Iris pigment epithelial cell (primary cell): ENCODE measurements at regions not wholly inside any gene's neighbourhood (a gene's known extent, or its start where the extent isn't known, plus 50 kb on each side); places are given as distances from the start of the nearest gene placed in this dataset.
"Not testable (repeated sequence)": the region's sequence is repeated elsewhere in the genome, so short reads cannot be mapped to it uniquely, and the experiment has no call there.

Experiments
- DNase-seq: peaks from one replicate; pipeline ENCODE4 v3.0.0-alpha.2; 2011; ENCODE audit warnings: low read depth

- DNase-seq: no peak
These were observed 141.8 kb downstream of the SIM1 start for GRCh38 chr6:100322886-100323285.

GRCh38 chr6:100320686-100321085, 144.0 kb downstream of the SIM1 start:
- no peak for DNase-seq

GRCh38 chr6:100317031-100317430, 147.7 kb downstream of the SIM1 start:
- DNase-seq: no peak

- DNase-seq: no peak
These were observed 150.5 kb downstream of the SIM1 start for GRCh38 chr6:100314186-100314585.

GRCh38 chr6:100311707-100312251, 152.9 kb downstream of the SIM1 start:
- DNase-seq: peak; percentile 49

GRCh38 chr6:100309174-100309573, 155.5 kb downstream of the SIM1 start:
- no peak for DNase-seq

- DNase-seq: no peak
These were observed 157.2 kb downstream of the SIM1 start for GRCh38 chr6:100307561-100307960.

- DNase-seq: no peak
These were observed 159.4 kb downstream of the SIM1 start for GRCh38 chr6:100305209-100305869.

DNA sequence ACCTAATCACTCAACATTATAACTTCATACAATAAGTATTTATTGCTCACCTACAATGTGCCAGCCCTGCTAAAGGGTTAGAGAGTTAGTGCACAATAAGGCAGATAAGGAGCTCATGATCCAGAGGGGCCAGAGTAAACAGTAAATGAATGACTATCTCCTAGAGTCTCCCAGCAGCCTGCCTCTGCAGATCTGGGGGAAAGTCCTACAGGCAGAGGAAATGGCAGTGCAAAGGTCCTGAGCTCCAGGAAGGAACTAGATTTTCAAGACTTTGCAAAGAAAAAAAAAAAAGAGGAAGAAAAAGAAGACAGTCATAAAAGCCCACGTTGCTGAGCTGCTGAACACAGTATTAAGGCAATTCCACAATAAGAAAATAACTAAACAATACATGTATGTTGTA, 160.1 kb downstream of the SIM1 start:
- no peak for DNase-seq

DNA sequence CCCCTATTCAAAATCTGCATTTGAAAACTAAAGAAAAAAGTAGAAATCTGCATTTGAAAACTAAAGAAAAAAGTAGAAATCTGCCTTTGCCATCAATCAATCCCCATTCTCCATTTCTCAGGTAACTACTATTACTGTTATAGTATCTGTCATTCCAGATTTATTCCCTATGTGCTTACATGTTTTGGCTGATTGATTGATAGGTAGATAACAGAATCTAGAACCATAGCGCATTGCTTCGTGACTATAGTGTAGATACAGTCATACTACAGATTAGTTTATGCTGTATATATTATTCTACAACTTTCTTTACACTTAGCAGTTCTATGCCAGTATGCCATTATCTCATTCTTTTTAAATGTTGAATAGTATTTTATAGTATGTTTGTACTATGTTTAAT, 163.0 kb downstream of the SIM1 start:
- DNase-seq: no peak

- peak; percentile 98 for DNase-seq
These were observed 164.4 kb downstream of the SIM1 start for GRCh38 chr6:100300221-100300736.

- peak; percentile 88 for DNase-seq
These were observed 167.7 kb downstream of the SIM1 start for GRCh38 chr6:100296810-100297544.

GRCh38 chr6:100295172-100295571, 169.5 kb downstream of the SIM1 start:
- DNase-seq: not testable (repeated sequence)

- DNase-seq: no peak
These were observed 175.4 kb downstream of the SIM1 start for GRCh38 chr6:100289285-100289684.

GRCh38 chr6:100288311-100288710, 176.4 kb downstream of the SIM1 start:
- no peak for DNase-seq

DNA sequence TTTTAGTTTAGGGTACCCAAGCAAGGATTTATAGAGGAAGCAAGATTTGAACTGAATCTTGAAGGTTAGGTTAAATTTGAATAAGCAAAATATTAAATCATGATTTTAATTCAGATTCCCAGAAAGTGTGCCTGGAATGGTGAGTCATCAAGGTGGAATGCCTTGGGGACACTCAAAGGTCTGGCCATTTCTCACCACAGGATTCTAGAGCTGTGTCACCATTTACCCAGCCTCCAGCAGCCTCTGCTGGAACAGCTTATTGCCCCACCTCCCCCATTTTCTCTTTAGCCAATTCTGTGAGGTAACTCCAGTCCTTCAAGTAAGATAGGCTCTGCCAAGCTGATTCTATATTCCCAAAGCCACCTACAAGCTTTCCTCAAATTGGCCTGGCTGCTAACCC, 181.4 kb downstream of the SIM1 start:
- DNase-seq: peak; percentile 74

DNA sequence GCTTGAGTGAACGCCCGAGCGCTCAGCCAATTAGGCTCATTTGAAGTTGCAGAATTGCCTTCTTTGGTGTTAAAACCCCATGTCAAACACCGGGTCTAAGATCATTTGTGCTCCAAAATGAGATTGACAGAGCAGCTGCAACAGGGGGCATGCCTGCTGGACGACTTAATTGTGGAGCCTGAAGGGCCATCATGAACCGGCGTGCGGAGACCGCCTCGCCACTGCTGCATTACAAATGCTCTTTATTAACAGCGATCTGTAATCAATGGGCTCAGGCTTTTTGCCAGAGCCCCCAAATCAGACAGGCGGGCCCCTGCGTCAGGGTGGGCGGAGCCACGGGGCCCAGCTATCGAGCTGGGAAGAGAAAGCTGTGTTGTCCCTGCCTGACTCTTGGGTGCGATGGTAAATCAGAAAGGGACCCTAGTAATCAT, 183.2 kb downstream of the SIM1 start:
- DNase-seq: no peak

DNA sequence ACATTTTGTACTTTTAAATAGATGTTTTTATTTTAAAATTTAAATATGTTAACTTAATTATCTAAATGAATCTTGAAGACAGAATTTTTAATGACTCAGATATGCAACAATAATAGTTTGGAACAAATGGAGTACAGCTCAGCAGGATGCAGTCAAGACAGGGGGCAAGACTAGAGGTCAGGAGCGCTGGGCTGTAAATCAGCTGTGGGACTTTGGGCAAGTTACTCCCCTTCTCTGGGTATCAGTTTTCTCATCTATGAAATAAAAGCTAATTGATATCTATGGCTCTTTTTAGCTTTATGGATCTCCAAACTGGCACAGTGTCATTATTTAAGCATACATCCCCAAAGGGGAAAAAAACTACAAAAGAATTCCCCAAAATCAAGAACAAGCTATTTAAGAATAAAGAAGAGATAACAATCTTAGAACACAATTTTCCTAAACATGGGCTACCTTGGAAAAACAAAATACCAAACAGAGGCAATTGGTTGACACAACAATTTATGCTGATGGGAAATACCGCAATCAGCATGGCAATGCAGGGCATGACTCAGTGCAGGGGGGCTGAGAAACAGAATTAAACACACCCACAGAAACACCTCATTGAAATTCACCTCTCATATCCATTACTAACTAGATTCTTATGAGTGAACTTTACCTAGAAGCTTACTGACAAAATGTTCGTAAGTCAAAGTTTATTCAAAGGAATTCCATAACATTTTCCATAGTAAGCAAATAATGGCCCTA, 188.2 kb downstream of the SIM1 start:
- no peak for DNase-seq

DNA sequence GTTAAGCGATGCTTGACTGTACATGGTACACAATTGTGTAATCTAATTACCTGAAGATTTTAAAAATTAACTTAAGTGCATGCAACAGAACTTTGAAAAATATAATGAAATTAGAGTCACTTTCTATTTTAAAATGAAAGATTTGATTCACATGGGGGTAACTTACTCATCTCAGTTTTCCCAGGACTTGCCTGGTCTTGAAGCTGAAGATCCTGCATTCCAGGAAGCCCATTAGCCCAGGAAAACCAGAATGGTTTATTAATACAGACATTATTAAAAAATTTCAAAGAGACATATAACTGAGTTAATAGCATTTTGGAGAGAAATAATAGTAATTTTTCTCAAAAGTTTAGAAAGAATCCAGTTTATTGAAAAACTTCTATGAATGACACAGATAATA, 190.6 kb downstream of the SIM1 start:
- no peak for DNase-seq

DNA sequence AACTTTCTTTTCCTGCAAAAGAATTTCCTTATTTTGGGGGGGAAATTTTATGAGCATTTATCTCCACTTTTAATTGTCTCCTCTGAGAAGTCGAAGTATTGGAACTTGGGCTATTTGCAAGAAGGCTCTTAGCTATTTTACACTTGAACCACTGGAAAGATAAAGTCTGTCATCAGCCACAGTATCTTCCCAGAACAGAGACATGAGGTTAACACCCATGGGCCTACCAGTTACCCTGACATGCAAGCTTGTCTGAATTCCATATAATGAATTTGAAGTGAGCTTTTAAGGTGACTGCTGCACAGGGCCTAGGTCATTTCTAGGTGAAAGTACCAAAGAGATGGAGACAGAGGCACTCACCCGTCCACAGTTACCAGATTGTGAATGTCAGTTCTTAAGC, 193.1 kb downstream of the SIM1 start:
- DNase-seq: no peak

- DNase-seq: no peak
These were observed 193.5 kb downstream of the SIM1 start for GRCh38 chr6:100271202-100271601.

GRCh38 chr6:100269189-100269588, 195.5 kb downstream of the SIM1 start:
- DNase-seq: peak; percentile 90

GRCh38 chr6:100268326-100268725, 196.4 kb downstream of the SIM1 start:
- no peak for DNase-seq
